Activated T-helper 2 cell treated with anti-CD3 and anti-CD28 coated beads, Interferon-gamma antibody, Interleukin-2, Interleukin-4, amounts not matched to agents 10 μg/mL and 5 μg/mL and 100 μg/mL, durations not matched to agents 14 hours and 24 hours and 36 hours (primary cell): ENCODE measurements at regions not wholly inside any gene's neighbourhood (a gene's known extent, or its start where the extent isn't known, plus 50 kb on each side); places are given as distances from the start of the nearest gene placed in this dataset.

Experiments used
- DNase-seq: peaks from one replicate; pipeline ENCODE4 v3.0.0; 2021; ENCODE audit warnings: low spot score
- H3K27ac Mint-ChIP-seq: one replicate; pipeline ENCODE4 v1.8.0; 2021; ENCODE audit warnings: mixed read lengths
- H3K27me3 Mint-ChIP-seq: one replicate; pipeline ENCODE4 v1.8.0; 2021; ENCODE audit warnings: low read depth, mixed read lengths
- H3K36me3 Mint-ChIP-seq: one replicate; pipeline ENCODE4 v1.8.0; 2021; ENCODE audit warnings: low read depth, mixed read lengths
- H3K4me1 Mint-ChIP-seq: one replicate; pipeline ENCODE4 v1.8.0; 2021; ENCODE audit warnings: low read depth, mixed read lengths
- H3K4me3 Mint-ChIP-seq: one replicate; pipeline ENCODE4 v1.8.0; 2021; ENCODE audit warnings: low read depth, mild to moderate bottlenecking, moderate library complexity, mixed read lengths
- H3K9me3 Mint-ChIP-seq: one replicate; pipeline ENCODE4 v1.8.0; 2021; ENCODE audit warnings: mixed read lengths
- intact Hi-C: fragments of 100-400 bp; cut with micrococcal nuclease; formaldehyde crosslinking; loops from one replicate; pipeline ENCODE4 v1.15.1; 2023

DNA sequence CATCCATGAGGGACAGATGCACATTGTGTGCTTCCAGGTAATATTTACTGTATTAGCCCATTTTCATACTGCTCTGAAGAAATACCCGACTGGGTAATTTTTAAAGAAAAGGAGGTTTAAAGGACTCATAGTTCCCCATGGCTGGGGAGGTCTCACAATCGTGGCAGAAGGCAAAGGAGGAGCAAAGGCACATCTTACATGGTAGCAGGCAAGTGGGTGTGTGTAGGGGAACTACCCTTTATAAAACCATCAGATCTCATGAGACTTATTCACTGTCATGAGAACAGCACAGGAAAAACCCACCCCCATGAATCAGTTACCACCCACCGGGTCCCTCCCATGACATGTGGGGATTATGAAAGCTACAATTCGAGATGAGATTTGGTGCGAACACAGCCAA, 148.8 kb upstream of the FBXL17 start:
- Mint-ChIP-seq H3K4me1 (no peaks in the 10 kb centered on the region), H3K36me3 (no peaks in the 10 kb centered on the region), H3K4me3 (no peak overlapping the region), H3K27me3 (no peaks in the 10 kb centered on the region), H3K9me3 (peaks cover 8% of the 10 kb centered on the region), H3K27ac (no peak overlapping the region)
- intact Hi-C loops = no loop called here
- no peak for DNase-seq

DNA sequence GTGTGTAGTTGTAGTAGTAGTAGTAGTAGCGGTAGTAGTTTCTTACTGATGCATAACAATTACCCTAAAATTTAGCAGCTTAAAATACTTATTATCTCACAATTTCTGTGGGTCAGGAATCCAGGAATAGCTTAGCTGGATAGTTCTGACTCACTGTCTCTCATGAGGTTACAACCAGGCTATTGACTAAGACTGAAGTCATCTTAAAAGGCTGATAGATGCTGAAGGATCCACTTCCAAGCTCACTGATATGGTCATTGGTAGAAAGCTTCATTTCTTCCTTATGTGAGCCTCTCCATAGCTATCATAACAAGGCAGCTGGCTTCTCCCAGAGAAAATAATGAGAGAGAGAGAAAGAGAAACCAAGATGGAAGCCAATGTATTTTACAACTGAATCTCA, 147.5 kb upstream of the FBXL17 start:
- DNase-seq = no peak
- Mint-ChIP-seq H3K36me3 (no peaks in the 10 kb centered on the region), H3K27me3 (no peaks in the 10 kb centered on the region), H3K27ac (no peak overlapping the region), H3K4me3 (no peak overlapping the region), H3K4me1 (no peaks in the 10 kb centered on the region), H3K9me3 (peaks cover 8% of the 10 kb centered on the region)
- intact Hi-C loops = loop anchor here (10.0 kb wide), 1 partner anchor 945 kb away; no protein-coding TSS in a partner anchor

DNA sequence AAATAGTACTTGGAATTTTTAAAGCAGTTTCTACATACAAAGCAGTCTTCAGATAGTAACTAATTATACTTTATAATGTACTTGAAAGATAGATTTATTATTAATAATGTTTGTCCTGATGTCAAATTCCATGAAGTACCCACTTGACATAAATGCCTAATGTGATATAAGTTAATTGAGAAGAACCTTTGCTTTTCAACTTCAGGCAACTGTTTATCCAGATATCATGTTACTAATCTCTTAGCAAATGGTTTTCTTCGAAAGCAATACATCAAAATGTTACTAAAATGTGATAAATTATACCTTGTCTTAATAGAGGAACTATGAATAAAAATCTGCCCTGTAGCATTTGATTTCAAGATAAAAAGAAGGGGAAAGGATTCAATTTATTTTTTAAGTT, 146.8 kb upstream of the FBXL17 start:
- intact Hi-C loops = loop anchor here (10.0 kb wide), 1 partner anchor 946 kb away; no protein-coding TSS in a partner anchor
- H3K4me3 Mint-ChIP-seq = no peak overlapping the region
- DNase-seq = no peak
- H3K4me1 Mint-ChIP-seq = no peaks in the 10 kb centered on the region
- H3K9me3 Mint-ChIP-seq = peaks cover 8% of the 10 kb centered on the region
- H3K27ac Mint-ChIP-seq = no peak overlapping the region
- no peaks in the 10 kb centered on the region for H3K36me3 Mint-ChIP-seq
- H3K27me3 Mint-ChIP-seq = no peaks in the 10 kb centered on the region

DNA sequence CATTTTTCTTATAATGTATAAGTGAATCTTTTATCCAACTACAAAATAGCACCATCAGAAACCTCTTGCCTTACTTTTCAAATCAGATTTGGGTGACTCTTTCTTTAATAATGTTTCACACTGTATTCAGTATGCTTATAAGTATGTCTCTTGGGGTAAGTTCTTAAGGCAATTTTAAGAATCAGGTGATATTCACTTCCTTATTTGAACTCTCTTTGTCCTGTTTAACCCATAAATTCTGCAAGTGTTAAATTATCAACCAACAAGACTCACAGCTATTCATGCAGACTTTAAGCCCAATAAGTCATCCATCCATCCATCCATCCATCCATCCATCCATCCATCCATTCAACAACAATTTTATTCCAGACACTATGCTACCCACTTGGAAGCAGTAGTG, 142.7 kb upstream of the FBXL17 start:
- Mint-ChIP-seq H3K4me3 (no peak overlapping the region), H3K4me1 (no peaks in the 10 kb centered on the region), H3K9me3 (peaks cover 8% of the 10 kb centered on the region), H3K27ac (no peak overlapping the region), H3K36me3 (no peaks in the 10 kb centered on the region), H3K27me3 (peaks cover 4% of the 10 kb centered on the region)
- DNase-seq = no peak
- intact Hi-C loops = loop anchor here (10.0 kb wide), 1 partner anchor 950 kb away; no protein-coding TSS in a partner anchor

DNA sequence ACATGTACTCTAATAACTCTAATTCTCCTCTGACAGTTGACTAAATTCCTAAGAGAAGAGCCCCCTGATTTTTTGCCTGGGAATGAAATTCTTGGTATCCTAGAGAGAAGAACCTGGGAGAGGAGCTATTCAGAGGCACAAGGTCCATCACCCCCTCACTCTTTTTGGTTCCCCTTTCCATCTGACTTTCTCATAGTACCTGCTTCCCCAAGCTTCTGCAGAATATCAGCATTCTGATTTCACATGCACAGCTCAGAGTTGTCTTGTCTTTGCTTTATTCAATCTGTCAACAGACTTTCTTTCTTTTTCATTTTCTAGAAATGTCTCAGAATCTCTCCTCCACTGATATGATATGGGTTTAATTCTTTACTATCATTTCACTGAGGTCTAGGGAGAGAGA, 141.5 kb upstream of the FBXL17 start:
- intact Hi-C loops = loop anchor here (10.0 kb wide), 1 partner anchor 951 kb away; no protein-coding TSS in a partner anchor
- Mint-ChIP-seq H3K4me3 (no peak overlapping the region), H3K27me3 (peaks cover 4% of the 10 kb centered on the region), H3K4me1 (no peaks in the 10 kb centered on the region), H3K36me3 (no peaks in the 10 kb centered on the region), H3K9me3 (peaks cover 8% of the 10 kb centered on the region), H3K27ac (no peak overlapping the region)
- DNase-seq = no peak

DNA sequence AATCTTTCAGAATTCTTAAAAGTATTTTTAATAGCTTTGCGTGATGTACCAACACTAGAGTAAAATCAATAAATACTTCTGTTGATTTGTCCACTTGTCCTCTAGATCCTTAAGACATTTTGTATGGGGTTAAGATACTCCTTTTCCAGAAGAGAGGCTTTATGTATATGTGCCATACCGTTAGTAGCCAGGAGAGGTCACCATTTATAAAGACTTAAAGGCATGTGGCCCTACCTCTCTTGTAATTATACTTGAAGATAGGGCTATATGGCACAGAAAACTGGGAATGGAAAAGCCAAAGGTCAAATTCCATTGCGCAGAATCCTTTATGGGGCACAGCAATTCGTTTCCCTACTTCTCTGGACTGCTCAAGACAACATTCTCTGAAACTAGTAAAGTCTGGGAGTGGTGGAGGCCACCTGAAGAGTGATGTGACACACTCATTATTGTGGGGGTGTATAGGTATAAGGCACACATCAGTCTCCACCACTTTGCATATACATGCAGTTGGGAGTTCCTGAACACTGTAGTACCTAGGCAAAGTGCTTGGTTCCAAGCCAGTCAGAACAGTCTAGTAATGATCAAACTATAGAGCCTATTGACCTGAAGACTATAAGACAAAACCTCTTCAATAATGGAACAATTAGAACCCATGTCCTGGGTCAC, 140.1 kb upstream of the FBXL17 start:
- DNase-seq = no peak
- no peak overlapping the region for H3K4me3 Mint-ChIP-seq
- no peaks in the 10 kb centered on the region for H3K4me1 Mint-ChIP-seq
- H3K27ac Mint-ChIP-seq = no peak overlapping the region
- H3K27me3 Mint-ChIP-seq = peaks cover 4% of the 10 kb centered on the region
- peaks cover 5% of the 10 kb centered on the region for H3K9me3 Mint-ChIP-seq
- intact Hi-C loops = loop anchor here (10.0 kb wide), 1 partner anchor 953 kb away; no protein-coding TSS in a partner anchor
- no peaks in the 10 kb centered on the region for H3K36me3 Mint-ChIP-seq

DNA sequence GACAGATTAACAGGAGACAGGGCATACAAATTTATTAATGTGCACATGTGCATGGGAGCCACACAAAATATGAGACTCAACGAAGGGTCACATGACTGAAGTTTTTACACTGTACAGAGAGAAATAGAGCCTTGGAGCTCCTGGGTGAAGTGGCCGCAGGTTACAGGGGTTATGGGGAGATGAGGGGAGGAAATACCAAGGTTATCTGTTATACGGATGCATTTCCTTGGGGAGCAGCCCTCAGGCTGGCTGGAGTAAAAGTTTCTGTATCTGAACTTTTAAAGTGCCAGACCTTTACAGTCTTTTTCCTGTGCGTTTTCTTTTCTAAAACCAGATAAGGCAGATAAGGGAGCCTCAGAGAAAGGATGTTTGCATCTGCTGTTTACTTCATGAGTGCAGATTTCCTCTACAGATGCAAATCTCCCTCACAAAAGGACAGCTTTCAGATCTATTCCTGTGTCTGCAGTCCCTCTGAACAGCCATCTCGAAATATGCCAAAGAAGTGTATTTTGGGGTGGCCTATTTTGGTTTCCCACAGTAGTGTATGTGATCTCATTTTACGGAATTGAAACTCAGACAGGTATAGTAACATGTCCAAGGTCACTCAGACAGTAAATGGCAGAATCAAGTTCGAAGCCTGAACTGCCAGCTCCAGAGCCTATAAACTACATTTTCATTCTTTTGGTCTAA, 139.3 kb upstream of the FBXL17 start:
- no peaks in the 10 kb centered on the region for H3K36me3 Mint-ChIP-seq
- H3K4me3 Mint-ChIP-seq = no peak overlapping the region
- no peaks in the 10 kb centered on the region for H3K4me1 Mint-ChIP-seq
- intact Hi-C loops = loop anchor here (10.0 kb wide), 1 partner anchor 954 kb away; no protein-coding TSS in a partner anchor
- no peak overlapping the region for H3K27ac Mint-ChIP-seq
- no peaks in the 10 kb centered on the region for H3K9me3 Mint-ChIP-seq
- H3K27me3 Mint-ChIP-seq = peaks cover 4% of the 10 kb centered on the region
- DNase-seq = no peak

DNA sequence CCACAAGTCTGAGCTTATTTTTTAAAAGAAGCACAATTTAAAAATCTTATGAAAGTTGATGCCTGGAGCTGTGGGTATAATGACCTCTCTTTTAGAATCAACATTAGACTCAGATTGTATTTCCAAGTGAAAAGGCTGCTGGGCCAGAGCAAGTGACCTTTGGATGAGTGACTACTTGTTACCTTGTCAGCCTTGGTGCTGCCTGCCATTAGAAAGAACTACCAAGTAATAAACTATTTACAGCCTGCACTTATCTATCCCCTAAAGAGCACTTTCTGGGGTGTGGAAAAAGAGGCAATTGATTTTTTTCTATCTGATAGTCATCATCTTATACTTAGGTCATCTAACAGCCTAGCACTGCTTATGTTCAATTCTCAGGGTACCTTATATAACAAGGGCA, 134.9 kb upstream of the FBXL17 start:
- no peak for DNase-seq
- intact Hi-C loops = no loop called here
- Mint-ChIP-seq H3K4me1 (no peaks in the 10 kb centered on the region), H3K4me3 (no peak overlapping the region), H3K36me3 (no peaks in the 10 kb centered on the region), H3K9me3 (no peaks in the 10 kb centered on the region), H3K27me3 (peaks cover 1% of the 10 kb centered on the region), H3K27ac (no peak overlapping the region)

DNA sequence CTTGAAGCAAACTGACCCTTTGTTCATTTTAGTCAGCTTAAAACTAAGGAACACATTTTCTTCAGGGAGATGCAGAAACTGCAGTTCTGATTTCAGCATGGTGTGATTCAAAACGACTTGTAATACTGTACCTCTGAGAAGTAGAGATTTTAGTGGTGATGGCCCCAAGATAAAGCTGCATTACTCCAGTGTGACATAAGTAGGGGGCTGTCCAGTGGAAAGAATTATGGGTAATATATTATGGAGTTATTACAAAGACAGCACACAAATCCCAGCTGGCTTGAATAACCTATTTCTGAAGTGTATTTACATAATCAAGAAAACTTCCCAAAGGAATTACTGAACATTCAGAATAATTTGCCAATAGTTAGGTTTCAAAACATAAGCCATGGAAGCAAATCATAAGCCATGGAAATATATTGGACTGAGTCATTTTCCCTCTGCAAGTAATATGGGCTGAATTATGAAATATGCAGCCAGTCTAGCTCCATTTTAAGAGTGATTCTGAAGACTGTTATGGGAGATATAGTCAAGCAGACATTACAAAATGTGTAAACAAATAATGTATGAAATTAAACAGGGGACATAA, 133.7 kb upstream of the FBXL17 start:
- H3K4me1 Mint-ChIP-seq = no peaks in the 10 kb centered on the region
- H3K27me3 Mint-ChIP-seq = peaks cover 1% of the 10 kb centered on the region
- H3K27ac Mint-ChIP-seq = no peak overlapping the region
- no peaks in the 10 kb centered on the region for H3K36me3 Mint-ChIP-seq
- no peak overlapping the region for H3K4me3 Mint-ChIP-seq
- H3K9me3 Mint-ChIP-seq = no peaks in the 10 kb centered on the region
- intact Hi-C loops = no loop called here
- DNase-seq = no peak

DNA sequence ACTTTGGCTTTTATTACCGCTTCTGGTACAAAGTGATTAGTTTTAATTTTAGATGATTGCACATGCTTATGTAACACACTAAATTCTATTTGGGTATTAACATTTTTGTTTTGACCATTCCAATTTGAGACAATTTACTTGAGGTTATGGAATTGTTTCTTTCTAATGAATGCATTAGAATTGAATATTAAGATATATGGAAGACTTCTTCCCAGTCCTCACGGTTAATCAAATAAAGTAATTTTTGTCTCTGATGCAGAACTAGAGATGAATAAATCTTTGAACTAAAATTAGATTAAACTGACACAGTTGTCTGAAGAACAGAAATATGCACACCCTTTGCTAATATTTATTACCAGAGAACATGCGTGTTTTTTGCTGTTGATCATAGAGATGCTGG, 127.1 kb upstream of the FBXL17 start:
- H3K27me3 Mint-ChIP-seq = no peaks in the 10 kb centered on the region
- DNase-seq = no peak
- no peak overlapping the region for H3K27ac Mint-ChIP-seq
- no peaks in the 10 kb centered on the region for H3K9me3 Mint-ChIP-seq
- no peaks in the 10 kb centered on the region for H3K36me3 Mint-ChIP-seq
- H3K4me3 Mint-ChIP-seq = no peak overlapping the region
- intact Hi-C loops = no loop called here
- H3K4me1 Mint-ChIP-seq = no peaks in the 10 kb centered on the region

DNA sequence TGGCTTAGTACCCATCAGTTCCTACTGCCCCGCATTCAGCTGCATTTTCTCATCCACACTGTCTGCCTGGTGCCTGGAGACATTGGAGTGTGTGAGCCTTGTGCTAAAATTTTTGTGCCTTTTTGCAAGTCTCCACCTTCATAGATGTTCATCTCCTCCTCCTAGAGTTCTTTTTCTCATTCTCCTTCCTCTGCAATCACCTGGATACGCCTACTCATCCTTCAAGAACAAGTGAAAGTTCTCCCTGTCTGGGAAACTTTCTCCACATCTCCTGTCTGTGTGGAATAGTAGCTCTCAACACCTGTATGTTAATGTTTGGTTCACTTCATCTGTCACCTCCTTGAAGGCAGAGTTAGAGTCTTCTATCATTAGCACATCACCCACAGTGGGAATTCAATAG, 125.7 kb upstream of the FBXL17 start:
- H3K9me3 Mint-ChIP-seq = no peaks in the 10 kb centered on the region
- no peaks in the 10 kb centered on the region for H3K27me3 Mint-ChIP-seq
- intact Hi-C loops = no loop called here

DNA sequence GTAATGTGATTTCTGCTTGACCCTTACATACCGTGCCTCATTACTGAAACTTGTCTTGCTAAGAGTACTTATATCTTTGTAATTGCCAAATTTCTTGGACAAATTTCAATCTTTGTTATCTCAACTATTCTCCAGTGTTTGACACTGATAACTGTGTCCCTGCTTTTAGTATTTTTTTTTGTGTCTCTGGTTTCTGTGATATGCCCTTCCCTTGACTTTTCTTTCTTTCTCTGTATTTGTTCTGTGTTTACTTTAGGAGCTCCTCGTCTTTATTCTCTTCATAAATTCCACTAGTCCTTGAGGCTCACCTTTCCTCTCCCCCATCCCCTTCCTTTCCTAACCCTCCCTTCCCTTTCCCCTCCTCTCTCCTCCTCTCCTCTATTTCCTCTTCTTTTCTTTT, 123.7 kb upstream of the FBXL17 start:
- intact Hi-C loops = no loop called here
- no peak overlapping the region for H3K4me3 Mint-ChIP-seq
- no peak overlapping the region for H3K27ac Mint-ChIP-seq

More for the DNA sequence above, 125.7 kb upstream of the FBXL17 start:
- no peak overlapping the region for H3K27ac Mint-ChIP-seq
- no peak for DNase-seq
- no peaks in the 10 kb centered on the region for H3K4me1 Mint-ChIP-seq
- H3K4me3 Mint-ChIP-seq = no peak overlapping the region
- no peaks in the 10 kb centered on the region for H3K36me3 Mint-ChIP-seq

DNA sequence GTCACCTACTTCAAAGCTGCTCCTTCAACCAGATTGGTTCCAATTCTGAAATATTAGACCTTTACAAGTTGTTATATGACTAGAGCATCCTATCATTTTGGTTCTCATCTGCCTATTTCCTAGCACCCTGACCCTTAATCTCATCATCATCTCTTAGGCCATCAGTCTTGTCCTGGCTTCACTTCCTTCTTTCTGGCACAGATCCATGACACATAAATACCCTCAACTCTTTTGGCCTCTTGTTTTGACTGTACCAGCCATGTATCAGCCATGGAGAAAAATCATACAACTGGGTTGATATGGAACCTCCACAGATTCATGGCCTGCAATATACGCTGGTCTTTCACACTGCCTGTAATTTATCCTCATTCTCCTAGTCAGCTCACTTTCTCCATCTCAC, 123.1 kb upstream of the FBXL17 start:
- DNase-seq = no peak
- no peaks in the 10 kb centered on the region for H3K4me1 Mint-ChIP-seq
- no peaks in the 10 kb centered on the region for H3K9me3 Mint-ChIP-seq
- no peaks in the 10 kb centered on the region for H3K36me3 Mint-ChIP-seq
- intact Hi-C loops = no loop called here
- H3K4me3 Mint-ChIP-seq = no peak overlapping the region
- H3K27me3 Mint-ChIP-seq = no peaks in the 10 kb centered on the region
- H3K27ac Mint-ChIP-seq = no peak overlapping the region

More for the DNA sequence above, 123.7 kb upstream of the FBXL17 start:
- Mint-ChIP-seq H3K4me1 (no peaks in the 10 kb centered on the region), H3K9me3 (no peaks in the 10 kb centered on the region), H3K27me3 (no peaks in the 10 kb centered on the region), H3K36me3 (no peaks in the 10 kb centered on the region)
- DNase-seq = no peak
